Tibial nerve (tissue), 4 donors: ENCODE measurements at regions not wholly inside any gene's neighbourhood (a gene's known extent, or its start where the extent isn't known, plus 50 kb on each side); places are given as distances from the start of the nearest gene placed in this dataset.
A peak's percentile ranks its signal among the peaks of the same experiment; 100 is the strongest.

Experiments
- DNase-seq, 2 donors: peaks; one replicate each; pipeline ENCODE4 v3.0.0-alpha.2; 2019; ENCODE audit warnings: low spot score in 2 of 2
- H3K27ac ChIP-seq, 4 donors: fragments of 200-600 bp; sonication (generic) in 3 of 4; one replicate each; pipeline ENCODE4 v1.5.1; 2017 to 2019; ENCODE audit warnings: mild to moderate bottlenecking in 1 of 4
- H3K27me3 ChIP-seq, 2 donors: fragments of 200-600 bp; sonication (generic) in 1 of 2; one replicate each; pipeline versions ENCODE4 v1.5.1 to v1.6.0; 2017 to 2019
- H3K36me3 ChIP-seq, 3 donors: fragments of 200-600 bp; sonication (generic); one replicate each; pipeline ENCODE4 v1.5.1; 2018 to 2019
- H3K4me1 ChIP-seq, 4 donors: fragments of 200-600 bp; sonication (generic) in 3 of 4; one replicate each; pipeline ENCODE4 v1.5.1; 2017 to 2019
- H3K4me3 ChIP-seq, 4 donors: fragments of 200-600 bp; sonication (generic) in 3 of 4; one replicate each; pipeline ENCODE4 v1.5.1; 2017 to 2019; ENCODE audit warnings: mild to moderate bottlenecking in 1 of 4, moderate library complexity in 1 of 4
- H3K9me3 ChIP-seq, 4 donors: fragments of 200-600 bp; sonication (generic) in 3 of 4; one replicate each; pipeline ENCODE4 v1.5.1; 2017 to 2019
- CTCF ChIP-seq, 5 experiments: fragments of 200-600 bp in 3 of 5; fragments of 450-650 bp in 2 of 5; sonication (generic) in 3 of 5; IDR thresholded peaks; one replicate each; pipeline ENCODE4 v1.5.1; 2016 to 2019; ENCODE audit warnings: antibody characterized with exemption in 5 of 5, mild to moderate bottlenecking in 3 of 5, moderate library complexity in 2 of 5
- EP300 ChIP-seq, 2 donors: sonication (generic); formaldehyde crosslinking; IDR thresholded peaks; one replicate each; pipeline ENCODE4 v1.6.1; 2017; ENCODE audit warnings: antibody characterized with exemption in 2 of 2, mild to moderate bottlenecking in 1 of 2
- POLR2A ChIP-seq, 2 donors: fragments of 450-650 bp; IDR thresholded peaks; one replicate each; pipeline ENCODE4 v1.6.1; 2017; ENCODE audit warnings: antibody characterized with exemption in 2 of 2, mild to moderate bottlenecking in 2 of 2, moderate library complexity in 2 of 2
- WGBS, 2 donors: methylation state at CpG; one replicate each; pipeline ENCODE4 v1.1.5; 2018; 5-methylcytosine and 5-hydroxymethylcytosine counted together

- 39 to 41% methylated on average over 9 of the region's 9 CpGs for WGBS, 2 donors
- peaks cover 0 to 8% (median 0%) of the 10 kb centered on the region in 4 donors for H3K4me1 ChIP-seq
- TF ChIP-seq CTCF (IDR thresholded peaks at IDR 0.05) (peak; percentile 46 to 75 (median 64)), POLR2A (IDR thresholded peaks at IDR 0.05) (no peak)
- H3K4me3 ChIP-seq: no peak overlapping the region
- DNase-seq: peak in 1 of 2 donors; percentile 38
- no peaks in the 10 kb centered on the region for H3K36me3 ChIP-seq
- no peaks in the 10 kb centered on the region for H3K9me3 ChIP-seq
- no peak overlapping the region for H3K27ac ChIP-seq
- H3K27me3 ChIP-seq: no peaks in the 10 kb centered on the region
These were observed 299.8 kb downstream of the HGF start for GRCh38 chr7:81469869-81470723.

- H3K27ac ChIP-seq: no peak overlapping the region
- peaks cover 0 to 8% (median 0%) of the 10 kb centered on the region in 4 donors for H3K4me1 ChIP-seq
- no peaks in the 10 kb centered on the region for H3K9me3 ChIP-seq
- WGBS, 2 donors: 55 to 71% methylated on average over 2 of the region's 2 CpGs
- no peaks in the 10 kb centered on the region for H3K27me3 ChIP-seq
- TF ChIP-seq CTCF (IDR thresholded peaks at IDR 0.05) (no peak), POLR2A (IDR thresholded peaks at IDR 0.05) (no peak), EP300 (IDR thresholded peaks at IDR 0.05) (no peak)
- DNase-seq: no peak
- H3K36me3 ChIP-seq: no peaks in the 10 kb centered on the region
- no peak overlapping the region for H3K4me3 ChIP-seq
These were observed 300.5 kb downstream of the HGF start for GRCh38 chr7:81469153-81469868.

GRCh38 chr7:81468526-81468925, 301.3 kb downstream of the HGF start:
- Histone ChIP-seq H3K36me3 (no peaks in the 10 kb centered on the region), H3K9me3 (no peaks in the 10 kb centered on the region), H3K27me3 (no peaks in the 10 kb centered on the region), H3K4me3 (no peak overlapping the region), H3K4me1 (peaks cover 0 to 8% (median 0%) of the 10 kb centered on the region in 4 donors), H3K27ac (no peak overlapping the region)
- no peak for DNase-seq
- TF ChIP-seq EP300 (IDR thresholded peaks at IDR 0.05): no peak
- no peak for TF ChIP-seq CTCF (IDR thresholded peaks at IDR 0.05)
- TF ChIP-seq POLR2A (IDR thresholded peaks at IDR 0.05): no peak

GRCh38 chr7:81467964-81468363, 301.9 kb downstream of the HGF start:
- no peak overlapping the region for H3K27ac ChIP-seq
- H3K36me3 ChIP-seq: no peaks in the 10 kb centered on the region
- H3K4me1 ChIP-seq: peaks cover 0 to 8% (median 0%) of the 10 kb centered on the region in 4 donors
- H3K9me3 ChIP-seq: no peaks in the 10 kb centered on the region
- no peak overlapping the region for H3K4me3 ChIP-seq
- no peak for TF ChIP-seq CTCF (IDR thresholded peaks at IDR 0.05)
- TF ChIP-seq EP300 (IDR thresholded peaks at IDR 0.05): no peak
- TF ChIP-seq POLR2A (IDR thresholded peaks at IDR 0.05): no peak
- DNase-seq: no peak
- no peaks in the 10 kb centered on the region for H3K27me3 ChIP-seq
- 64 to 70% methylated on average over 4 of the region's 4 CpGs for WGBS, 2 donors

- Histone ChIP-seq H3K27ac (no peak overlapping the region), H3K9me3 (no peaks in the 10 kb centered on the region), H3K36me3 (no peaks in the 10 kb centered on the region), H3K4me3 (no peak overlapping the region), H3K4me1 (no peaks in the 10 kb centered on the region), H3K27me3 (no peaks in the 10 kb centered on the region)
- no peak for TF ChIP-seq CTCF (IDR thresholded peaks at IDR 0.05)
- no peak for TF ChIP-seq POLR2A (IDR thresholded peaks at IDR 0.05)
- no peak for TF ChIP-seq EP300 (IDR thresholded peaks at IDR 0.05)
- no peak for DNase-seq
- 85% methylated on average over 1 of the region's 1 CpG for WGBS, 2 donors
These were observed 307.2 kb downstream of the HGF start for GRCh38 chr7:81462672-81463071.
